ENCODE measurements at regions not wholly inside any gene's neighbourhood (a gene's known extent, or its start where the extent isn't known, plus 50 kb on each side); places are given as distances from the start of the nearest gene placed in this dataset.

- Histone ChIP-seq H4K8ac (ENCODE audit: low read depth, low read length) (no peak overlapping the region), H3K4me3 (ENCODE audit: low read depth, low read length) (no peak overlapping the region), H4K91ac (ENCODE audit: low read depth, low read length) (no peak overlapping the region), H2BK120ac (ENCODE audit: insufficient read depth, low read length, poor library complexity) (no peak overlapping the region), H3K79me2 (ENCODE audit: control insufficient read depth, insufficient read depth, low read length, poor library complexity) (no peaks in the 10 kb centered on the region), H3K36me3 (ENCODE audit: control insufficient read depth in 1 of 2, insufficient read depth in 2 of 2, low read length in 2 of 2) (no peaks in the 10 kb centered on the region), H2BK12ac (ENCODE audit: low read length) (no peak overlapping the region), H3K18ac (ENCODE audit: low read length) (no peak overlapping the region), H2BK5ac (ENCODE audit: low read depth, low read length, poor library complexity) (no peak overlapping the region), H3K14ac (ENCODE audit: low read length) (no peak overlapping the region), H3K79me1 (ENCODE audit: low read length) (no peaks in the 10 kb centered on the region), H3K9ac (ENCODE audit: low read length) (no peak overlapping the region), H2AFZ (ENCODE audit: insufficient read depth, low read length, poor library complexity) (no peak overlapping the region), H3K4ac (ENCODE audit: low read depth, low read length) (no peak overlapping the region), H3K4me2 (ENCODE audit: low read length) (no peak overlapping the region), H4K12ac (ENCODE audit: low read depth, low read length) (no peak overlapping the region), H3K23ac (ENCODE audit: low read length) (no peak overlapping the region), H3K27me3 (ENCODE audit: insufficient read depth, low read length) (no peaks in the 10 kb centered on the region), H3K4me1 (ENCODE audit: control insufficient read depth in 1 of 2, insufficient read depth in 2 of 2, low read length in 2 of 2) (peaks cover 5 to 7% of the 10 kb centered on the region in 2 experiments), H3K9me3 (ENCODE audit: insufficient read depth, low read depth, low read length) (no peaks in the 10 kb centered on the region), H2AK5ac (ENCODE audit: low read length) (no peak overlapping the region), H3K27ac (ENCODE audit: low read depth, low read length) (no peak overlapping the region)
- DNase-seq: no peak
Observed at GRCh38 chr12:76957301-76957700, 78.5 kb upstream of the CSRP2 start.

DNA sequence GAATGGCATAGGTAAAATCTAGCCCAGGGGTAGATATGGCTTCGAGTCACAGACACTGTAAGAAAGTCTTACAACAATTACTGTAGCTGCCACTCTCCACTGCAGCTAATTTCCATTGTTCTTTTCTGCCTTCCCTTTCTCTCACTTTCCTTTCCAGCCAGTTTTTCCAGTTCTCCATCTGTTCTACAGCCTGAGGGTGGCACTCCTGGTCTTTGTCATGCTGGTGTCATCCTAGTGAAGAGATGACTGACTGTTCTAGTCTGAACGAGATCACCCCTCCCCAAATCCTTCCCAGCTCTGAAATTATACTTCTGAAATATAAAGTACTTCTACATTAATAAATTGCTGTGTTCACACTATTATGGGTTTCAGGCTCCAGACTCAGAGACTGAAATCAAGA is 74.2 kb upstream of the CSRP2 start:
- Histone ChIP-seq H4K91ac (ENCODE audit: low read depth, low read length) (no peak overlapping the region), H4K8ac (ENCODE audit: low read depth, low read length) (no peak overlapping the region), H3K14ac (ENCODE audit: low read length) (no peak overlapping the region), H3K79me2 (ENCODE audit: control insufficient read depth, insufficient read depth, low read length, poor library complexity) (no peaks in the 10 kb centered on the region), H2BK12ac (ENCODE audit: low read length) (no peak overlapping the region), H3K9me3 (ENCODE audit: insufficient read depth, low read depth, low read length) (no peaks in the 10 kb centered on the region), H2AFZ (ENCODE audit: insufficient read depth, low read length, poor library complexity) (no peak overlapping the region), H3K4ac (ENCODE audit: low read depth, low read length) (no peak overlapping the region), H4K12ac (ENCODE audit: low read depth, low read length) (no peak overlapping the region), H3K4me3 (ENCODE audit: low read depth, low read length) (no peak overlapping the region), H2AK5ac (ENCODE audit: low read length) (no peak overlapping the region), H3K9ac (ENCODE audit: low read length) (no peak overlapping the region), H3K18ac (ENCODE audit: low read length) (no peak overlapping the region), H3K23ac (ENCODE audit: low read length) (no peak overlapping the region), H3K27ac (ENCODE audit: low read depth, low read length) (peak overlapping the region; percentile 22), H2BK5ac (ENCODE audit: low read depth, low read length, poor library complexity) (no peak overlapping the region), H3K4me2 (ENCODE audit: low read length) (peak overlapping the region; percentile 3), H3K4me1 (ENCODE audit: control insufficient read depth in 1 of 2, insufficient read depth in 2 of 2, low read length in 2 of 2) (peaks cover 5 to 7% of the 10 kb centered on the region in 2 experiments), H3K36me3 (ENCODE audit: control insufficient read depth in 1 of 2, insufficient read depth in 2 of 2, low read length in 2 of 2) (no peaks in the 10 kb centered on the region), H3K27me3 (ENCODE audit: insufficient read depth, low read length) (no peaks in the 10 kb centered on the region), H2BK120ac (ENCODE audit: insufficient read depth, low read length, poor library complexity) (no peak overlapping the region), H3K79me1 (ENCODE audit: low read length) (peaks cover 2% of the 10 kb centered on the region)
- no CpG with 5 or more reads among the region's 2 CpGs for WGBS (ENCODE audit: extremely low coverage, insufficient coverage, insufficient read length)
- DNase-seq: peak; percentile 86 to 96

GRCh38 chr12:76948879-76949278 is 70.1 kb upstream of the CSRP2 start:
- Histone ChIP-seq H2BK5ac (ENCODE audit: low read depth, low read length, poor library complexity) (no peak overlapping the region), H4K8ac (ENCODE audit: low read depth, low read length) (no peak overlapping the region), H3K4me1 (ENCODE audit: control insufficient read depth in 1 of 2, insufficient read depth in 2 of 2, low read length in 2 of 2) (peaks cover 5 to 7% of the 10 kb centered on the region in 2 experiments), H3K9me3 (ENCODE audit: insufficient read depth, low read depth, low read length) (no peaks in the 10 kb centered on the region), H2BK12ac (ENCODE audit: low read length) (no peak overlapping the region), H3K4me2 (ENCODE audit: low read length) (no peak overlapping the region), H2BK120ac (ENCODE audit: insufficient read depth, low read length, poor library complexity) (no peak overlapping the region), H4K91ac (ENCODE audit: low read depth, low read length) (no peak overlapping the region), H3K4me3 (ENCODE audit: low read depth, low read length) (no peak overlapping the region), H3K79me1 (ENCODE audit: low read length) (peaks cover 2% of the 10 kb centered on the region), H3K23ac (ENCODE audit: low read length) (no peak overlapping the region), H3K36me3 (ENCODE audit: control insufficient read depth in 1 of 2, insufficient read depth in 2 of 2, low read length in 2 of 2) (no peaks in the 10 kb centered on the region), H3K4ac (ENCODE audit: low read depth, low read length) (no peak overlapping the region), H3K79me2 (ENCODE audit: control insufficient read depth, insufficient read depth, low read length, poor library complexity) (no peaks in the 10 kb centered on the region), H2AK5ac (ENCODE audit: low read length) (no peak overlapping the region), H3K27me3 (ENCODE audit: insufficient read depth, low read length) (no peaks in the 10 kb centered on the region), H3K14ac (ENCODE audit: low read length) (no peak overlapping the region), H3K27ac (ENCODE audit: low read depth, low read length) (no peak overlapping the region), H4K12ac (ENCODE audit: low read depth, low read length) (no peak overlapping the region), H2AFZ (ENCODE audit: insufficient read depth, low read length, poor library complexity) (no peak overlapping the region), H3K9ac (ENCODE audit: low read length) (no peak overlapping the region), H3K18ac (ENCODE audit: low read length) (no peak overlapping the region)
- DNase-seq: no peak
- no CpG with 5 or more reads among the region's 3 CpGs for WGBS (ENCODE audit: extremely low coverage, insufficient coverage, insufficient read length)

DNA sequence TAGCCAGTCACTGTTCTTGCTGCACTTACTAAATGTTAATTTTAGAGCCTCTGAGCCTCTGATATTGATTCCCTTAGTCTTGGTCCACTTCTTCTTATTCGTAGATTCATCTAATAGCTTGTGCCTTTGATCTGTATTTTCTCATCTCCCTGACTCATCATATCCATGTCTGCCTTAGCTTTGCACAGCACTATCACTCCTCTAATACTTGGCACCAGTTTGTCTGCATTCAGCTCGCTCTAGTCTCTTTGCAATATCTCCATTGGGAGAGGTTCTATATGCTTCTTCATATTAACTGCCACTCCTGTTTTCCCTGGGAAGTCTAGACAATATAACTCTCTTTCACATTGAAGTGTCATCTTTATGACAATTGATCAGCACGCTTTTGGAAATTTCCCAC is 68.5 kb upstream of the CSRP2 start:
- no CpG with 5 or more reads among the region's 3 CpGs for WGBS (ENCODE audit: extremely low coverage, insufficient coverage, insufficient read length)
- DNase-seq: no peak
- H3K9ac ChIP-seq (ENCODE audit: low read length): no peak overlapping the region
- H3K36me3 ChIP-seq (ENCODE audit: control insufficient read depth in 1 of 2, insufficient read depth in 2 of 2, low read length in 2 of 2): no peaks in the 10 kb centered on the region
- no peak overlapping the region for H3K23ac ChIP-seq (ENCODE audit: low read length)
- no peak overlapping the region for H2BK120ac ChIP-seq (ENCODE audit: insufficient read depth, low read length, poor library complexity)
- no peaks in the 10 kb centered on the region for H3K9me3 ChIP-seq (ENCODE audit: insufficient read depth, low read depth, low read length)
- no peaks in the 10 kb centered on the region for H3K27me3 ChIP-seq (ENCODE audit: insufficient read depth, low read length)
- no peak overlapping the region for H3K27ac ChIP-seq (ENCODE audit: low read depth, low read length)
- H2BK5ac ChIP-seq (ENCODE audit: low read depth, low read length, poor library complexity): no peak overlapping the region
- H3K4me1 ChIP-seq (ENCODE audit: control insufficient read depth in 1 of 2, insufficient read depth in 2 of 2, low read length in 2 of 2): peaks cover 0 to 4% of the 10 kb centered on the region in 2 experiments
- no peak overlapping the region for H4K8ac ChIP-seq (ENCODE audit: low read depth, low read length)
- no peaks in the 10 kb centered on the region for H3K79me2 ChIP-seq (ENCODE audit: control insufficient read depth, insufficient read depth, low read length, poor library complexity)
- H3K4me3 ChIP-seq (ENCODE audit: low read depth, low read length): no peak overlapping the region
- no peak overlapping the region for H4K91ac ChIP-seq (ENCODE audit: low read depth, low read length)
- H3K14ac ChIP-seq (ENCODE audit: low read length): no peak overlapping the region
- H3K4ac ChIP-seq (ENCODE audit: low read depth, low read length): no peak overlapping the region
- no peak overlapping the region for H4K12ac ChIP-seq (ENCODE audit: low read depth, low read length)
- H2AK5ac ChIP-seq (ENCODE audit: low read length): no peak overlapping the region
- H3K4me2 ChIP-seq (ENCODE audit: low read length): no peak overlapping the region
- H2BK12ac ChIP-seq (ENCODE audit: low read length): no peak overlapping the region
- H3K79me1 ChIP-seq (ENCODE audit: low read length): peaks cover 2% of the 10 kb centered on the region
- H2AFZ ChIP-seq (ENCODE audit: insufficient read depth, low read length, poor library complexity): no peak overlapping the region
- H3K18ac ChIP-seq (ENCODE audit: low read length): no peak overlapping the region

Measured in trophoblast cell (in vitro differentiated cells and primary cell).